Panc1 (cell line): ENCODE measurements at regions not wholly inside any gene's neighbourhood (a gene's known extent, or its start where the extent isn't known, plus 50 kb on each side); places are given as distances from the start of the nearest gene placed in this dataset.

Source experiments
- ATAC-seq: fragments of 200-7000 bp; cut with Tn5 transposase; 2 replicates; pipeline ENCODE4 v1.9.1; 2020; ENCODE audit warnings: mild to moderate bottlenecking, moderate library complexity
- BruUV-seq: library from RNA; stranded (reverse); fragments of 400-500 nt; replicated peaks from 2 replicates; lab custom pipeline; 2021; lab: Mats Ljungman, UMichigan
- CTCF ChIA-PET: fragments of 300-600 bp; sonication (Branson Sonifier 250); formaldehyde crosslinking; loops from one replicate; lab custom pipeline; 2022; ENCODE audit warnings: antibody characterized with exemption; lab: Charles Lee
- POLR2A ChIA-PET: fragments of 300-600 bp; sonication (Branson Sonifier 250); formaldehyde crosslinking; loops from one replicate; lab custom pipeline; 2022; ENCODE audit warnings: antibody characterized with exemption; lab: Charles Lee
- DNase-seq: peaks from one replicate; pipeline ENCODE4 v3.0.0-alpha.2; 2010; ENCODE audit warnings: low read depth, low spot score
- H3K27ac ChIP-seq: 2 replicates; pipeline ENCODE4 v1.5.1; 2011; ENCODE audit warnings: mild to moderate bottlenecking, low read length, inconsistent platforms
- H3K27me3 ChIP-seq: fragments of 200-500 bp; sonication (Bioruptor generic); 2 replicates; pipeline ENCODE4 v1.6.0; 2014; ENCODE audit warnings: low read length, inconsistent platforms; ENCODE audit not compliant: control insufficient read depth, insufficient read depth
- H3K36me3 ChIP-seq: fragments of 200-500 bp; sonication (Bioruptor generic); 2 replicates; pipeline ENCODE4 v1.5.1; 2014; ENCODE audit warnings: inconsistent platforms, mild to moderate bottlenecking, low read length, moderate library complexity; ENCODE audit not compliant: control insufficient read depth, insufficient read depth
- H3K4me1 ChIP-seq: 2 replicates; pipeline ENCODE4 v1.5.1; 2011; ENCODE audit warnings: inconsistent platforms, mild to moderate bottlenecking, low read length, moderate library complexity; ENCODE audit not compliant: control insufficient read depth, insufficient read depth
- H3K4me3 ChIP-seq, 2 experiments: 2 replicates each; pipeline ENCODE4 v1.5.1; 2011 to 2012; ENCODE audit warnings: low read depth in 2 of 2, low read length in 2 of 2, mild to moderate bottlenecking in 2 of 2, inconsistent platforms in 1 of 2, moderate library complexity in 1 of 2
- H3K9me3 ChIP-seq: fragments of 200-500 bp; sonication (Bioruptor generic); 2 replicates; pipeline ENCODE4 v1.5.1; 2014; ENCODE audit warnings: low read depth, mild to moderate bottlenecking, inconsistent platforms, low read length, moderate library complexity; ENCODE audit not compliant: control insufficient read depth, insufficient read depth
- CTCF ChIP-seq: fragments of 450-650 bp; IDR thresholded peaks from 2 replicates; pipeline ENCODE4 v1.5.1; 2017; ENCODE audit warnings: mild to moderate bottlenecking
- POLR2AphosphoS5 ChIP-seq: IDR thresholded peaks from 2 replicates; pipeline ENCODE4 v1.6.1; 2012; ENCODE audit warnings: mild to moderate bottlenecking, low read depth, low read length, moderate library complexity
- REST ChIP-seq, 2 experiments: IDR thresholded peaks; 2 replicates each; pipeline ENCODE4 v1.6.1; 2011 to 2012; ENCODE audit warnings: low read depth in 2 of 2, control low read depth in 1 of 2, low read length in 1 of 2, mild to moderate bottlenecking in 1 of 2, moderate library complexity in 1 of 2; ENCODE audit not compliant: insufficient read depth in 1 of 2
- SIN3A ChIP-seq: IDR thresholded peaks from 2 replicates; pipeline ENCODE4 v1.6.1; 2012; ENCODE audit warnings: low read depth, mild to moderate bottlenecking, low read length, moderate library complexity, borderline replicate concordance; ENCODE audit not compliant: insufficient read depth
- TCF7L2 ChIP-seq: IDR thresholded peaks from 2 replicates; pipeline ENCODE4 v1.6.1; 2011; ENCODE audit warnings: mild to moderate bottlenecking, low read depth, low read length, inconsistent platforms
- in situ Hi-C: cut with HindIII; loops from 2 replicates; pipeline ENCODE4 v1.10.0; 2016; ENCODE audit warnings: low sequenced_read_pairs, low pct_unique_long_range_greater_than_20kb
- intact Hi-C: fragments of 100-400 bp; cut with micrococcal nuclease; formaldehyde crosslinking; loops from one replicate; pipeline ENCODE4 v1.10.0; 2022; ENCODE audit not compliant: unreplicated experiment

- no peaks in the 10 kb centered on the region for H3K27me3 ChIP-seq
- H3K9me3 ChIP-seq, result no peaks in the 10 kb centered on the region
- ATAC-seq, result peak; percentile 58
- intact Hi-C loops, result no loop called here
- no peak for DNase-seq
- BruUV-seq, result no TSS peak
- in situ Hi-C loops, result no loop called here
- H3K36me3 ChIP-seq, result no peaks in the 10 kb centered on the region
- H3K4me3 ChIP-seq, result peak overlapping the region in 1 of 2 experiments; percentile 40; a peak in 2 of 4 replicates
- ChIA-PET CTCF (no interaction called here), POLR2A (no interaction called here)
- 0 out of 2 replicates have a peak overlapping the region, but pooled peaks have one; percentile 29 for H3K27ac ChIP-seq
- TF ChIP-seq REST (IDR thresholded peaks at IDR 0.05; ENCODE audit: insufficient read depth in 1 of 2, low read depth in 2 of 2, low read length in 1 of 2) (no peak), TCF7L2 (no peak), CTCF (no peak)
- H3K4me1 ChIP-seq, result peaks cover 7% of the 10 kb centered on the region
Measured at GRCh38 chr14:61602003-61602732, 93.1 kb upstream of the HIF1A start.

GRCh38 chr14:61602733-61603077 is 92.6 kb upstream of the HIF1A start:
- ChIA-PET CTCF (no interaction called here), POLR2A (no interaction called here)
- no peak overlapping the region for H3K27ac ChIP-seq
- no peaks in the 10 kb centered on the region for H3K27me3 ChIP-seq
- no peaks in the 10 kb centered on the region for H3K9me3 ChIP-seq
- intact Hi-C loops (no loop called here), in situ Hi-C loops (no loop called here)
- DNase-seq, result no peak
- no peak for TF ChIP-seq REST (IDR thresholded peaks at IDR 0.05; ENCODE audit: insufficient read depth in 1 of 2, low read depth in 2 of 2, low read length in 1 of 2)
- no peak for TF ChIP-seq POLR2AphosphoS5
- TF ChIP-seq SIN3A, result no peak
- no peak for TF ChIP-seq TCF7L2
- no peak for TF ChIP-seq CTCF
- no TSS peak for BruUV-seq
- H3K4me1 ChIP-seq, result peaks cover 7% of the 10 kb centered on the region
- ATAC-seq, result no peak
- no peaks in the 10 kb centered on the region for H3K36me3 ChIP-seq
- H3K4me3 ChIP-seq, result peak overlapping the region in 1 of 2 experiments; percentile 40; a peak in 2 of 4 replicates
